ENCODE measurements at regions not wholly inside any gene's neighbourhood (a gene's known extent, or its start where the extent isn't known, plus 50 kb on each side); places are given as distances from the start of the nearest gene placed in this dataset.
"Not testable (repeated sequence)": the region's sequence is repeated elsewhere in the genome, so short reads cannot be mapped to it uniquely, and the experiment has no call there.

- DNase-seq (no peak), ATAC-seq (no peak)
- H3K4me1 Mint-ChIP-seq = no peaks in the 10 kb centered on the region
- H3K27me3 Mint-ChIP-seq = peaks cover 0 to 4% (median 0%) of the 10 kb centered on the region in 5 donors
- H3K4me3 Mint-ChIP-seq = no peak overlapping the region
- POLR2A ChIA-PET = no interaction called here
- H3K36me3 Mint-ChIP-seq = peaks cover 0 to 8% (median 7%) of the 10 kb centered on the region in 3 donors
- peaks cover 0 to 28% (median 9%) of the 10 kb centered on the region in 9 donors for H3K9me3 Mint-ChIP-seq
- H3K27ac Mint-ChIP-seq = no peak overlapping the region
Observed at GRCh38 chr7:91692800-91693199, 187.7 kb downstream of the MTERF1 start.

- Mint-ChIP-seq H3K36me3 (peaks cover 0 to 8% (median 3%) of the 10 kb centered on the region in 3 donors), H3K4me1 (no peaks in the 10 kb centered on the region), H3K4me3 (no peak overlapping the region), H3K27ac (peak overlapping the region in 1 of 10 donors; percentile 57), H3K27me3 (peaks cover 0 to 4% (median 0%) of the 10 kb centered on the region in 5 donors), H3K9me3 (peaks cover 0 to 32% (median 12%) of the 10 kb centered on the region in 9 donors)
- DNase-seq = no peak
- POLR2A ChIA-PET = no interaction called here
- ATAC-seq = no peak
Observed at GRCh38 chr7:91694351-91694841, 186.1 kb downstream of the MTERF1 start.

- POLR2A ChIA-PET = no interaction called here
- no peak for DNase-seq
- H3K4me3 Mint-ChIP-seq = no peak overlapping the region
- no peak overlapping the region for H3K27ac Mint-ChIP-seq
- peaks cover 26 to 77% (median 50%) of the 10 kb centered on the region in 9 donors for H3K9me3 Mint-ChIP-seq
- peaks cover 0 to 37% (median 15%) of the 10 kb centered on the region in 3 donors for H3K36me3 Mint-ChIP-seq
- no peak for ATAC-seq
- peaks cover 0 to 6% (median 0%) of the 10 kb centered on the region in 5 donors for H3K27me3 Mint-ChIP-seq
- H3K4me1 Mint-ChIP-seq = no peaks in the 10 kb centered on the region
Observed at GRCh38 chr7:91710881-91711280, 169.6 kb downstream of the MTERF1 start.

- peaks cover 0 to 6% (median 0%) of the 10 kb centered on the region in 5 donors for H3K27me3 Mint-ChIP-seq
- H3K4me1 Mint-ChIP-seq = no peaks in the 10 kb centered on the region
- peaks cover 19 to 58% (median 36%) of the 10 kb centered on the region in 9 donors for H3K9me3 Mint-ChIP-seq
- POLR2A ChIA-PET = no interaction called here
- ATAC-seq (no peak), DNase-seq (no peak)
- peaks cover 0 to 18% (median 3%) of the 10 kb centered on the region in 3 donors for H3K36me3 Mint-ChIP-seq
- H3K27ac Mint-ChIP-seq = no peak overlapping the region
- no peak overlapping the region for H3K4me3 Mint-ChIP-seq
Observed at GRCh38 chr7:91713669-91714068, 166.8 kb downstream of the MTERF1 start.

- DNase-seq = no peak
- Mint-ChIP-seq H3K9me3 (peaks cover 16 to 45% (median 32%) of the 10 kb centered on the region in 9 donors), H3K4me1 (no peaks in the 10 kb centered on the region), H3K4me3 (no peak overlapping the region), H3K27ac (no peak overlapping the region), H3K27me3 (no peaks in the 10 kb centered on the region), H3K36me3 (peaks cover 0 to 18% (median 12%) of the 10 kb centered on the region in 3 donors)
- no peak for ATAC-seq
- POLR2A ChIA-PET = no interaction called here
Observed at GRCh38 chr7:91717681-91718470, 162.6 kb downstream of the MTERF1 start.

- POLR2A ChIA-PET = no interaction called here
Observed at GRCh38 chr7:91719008-91719407, 161.5 kb downstream of the MTERF1 start.

GRCh38 chr7:91720260-91720937 is 160.1 kb downstream of the MTERF1 start:
- H3K4me3 Mint-ChIP-seq = no peak overlapping the region
- DNase-seq = no peak
- POLR2A ChIA-PET = no interaction called here
- ATAC-seq = no peak
- no peaks in the 10 kb centered on the region for H3K27me3 Mint-ChIP-seq
- H3K4me1 Mint-ChIP-seq = no peaks in the 10 kb centered on the region
- peaks cover 2 to 39% (median 12%) of the 10 kb centered on the region in 3 donors for H3K36me3 Mint-ChIP-seq
- peaks cover 16 to 60% (median 42%) of the 10 kb centered on the region in 9 donors for H3K9me3 Mint-ChIP-seq
- H3K27ac Mint-ChIP-seq = no peak overlapping the region

More at GRCh38 chr7:91719008-91719407, 161.5 kb downstream of the MTERF1 start:
- no peak for ATAC-seq
- H3K9me3 Mint-ChIP-seq = peaks cover 17 to 55% (median 30%) of the 10 kb centered on the region in 9 donors
- no peaks in the 10 kb centered on the region for H3K27me3 Mint-ChIP-seq
- H3K4me3 Mint-ChIP-seq = no peak overlapping the region
- H3K27ac Mint-ChIP-seq = no peak overlapping the region
- DNase-seq = no peak
- H3K4me1 Mint-ChIP-seq = no peaks in the 10 kb centered on the region
- H3K36me3 Mint-ChIP-seq = peaks cover 0 to 28% (median 12%) of the 10 kb centered on the region in 3 donors

GRCh38 chr7:91722831-91723230 is 157.7 kb downstream of the MTERF1 start:
- Mint-ChIP-seq H3K36me3 (peaks cover 2 to 48% (median 12%) of the 10 kb centered on the region in 3 donors), H3K4me1 (no peaks in the 10 kb centered on the region), H3K9me3 (peaks cover 14 to 63% (median 49%) of the 10 kb centered on the region in 9 donors), H3K27ac (no peak overlapping the region), H3K27me3 (no peaks in the 10 kb centered on the region), H3K4me3 (no peak overlapping the region)
- POLR2A ChIA-PET = no interaction called here
- DNase-seq = no peak
- ATAC-seq = no peak

- H3K36me3 Mint-ChIP-seq = peaks cover 0 to 33% (median 2%) of the 10 kb centered on the region in 3 donors
- POLR2A ChIA-PET, H3K27ac Mint-ChIP-seq, DNase-seq, H3K4me3 Mint-ChIP-seq, H3K4me1 Mint-ChIP-seq, H3K27me3 Mint-ChIP-seq, ATAC-seq: not testable (repeated sequence)
- H3K9me3 Mint-ChIP-seq = peaks cover 8 to 60% (median 34%) of the 10 kb centered on the region in 9 donors
Observed at GRCh38 chr7:91729046-91729445, 151.5 kb downstream of the MTERF1 start.

- no peaks in the 10 kb centered on the region for H3K27me3 Mint-ChIP-seq
- peaks cover 0 to 26% (median 0%) of the 10 kb centered on the region in 3 donors for H3K36me3 Mint-ChIP-seq
- H3K4me1 Mint-ChIP-seq = no peaks in the 10 kb centered on the region
- peaks cover 13 to 52% (median 27%) of the 10 kb centered on the region in 9 donors for H3K9me3 Mint-ChIP-seq
- H3K27ac Mint-ChIP-seq = no peak overlapping the region
- no peak for ATAC-seq
- POLR2A ChIA-PET = no interaction called here
- DNase-seq = no peak
- H3K4me3 Mint-ChIP-seq = no peak overlapping the region
Observed at GRCh38 chr7:91731976-91732375, 148.5 kb downstream of the MTERF1 start.

- DNase-seq (no peak), ATAC-seq (no peak)
- POLR2A ChIA-PET = no interaction called here
- H3K27me3 Mint-ChIP-seq = peaks cover 0 to 4% (median 3%) of the 10 kb centered on the region in 5 donors
- H3K4me1 Mint-ChIP-seq = no peaks in the 10 kb centered on the region
- H3K9me3 Mint-ChIP-seq = peaks cover 9 to 55% (median 22%) of the 10 kb centered on the region in 9 donors
- H3K27ac Mint-ChIP-seq = peak overlapping the region in 1 of 10 donors; percentile 1
- no peak overlapping the region for H3K4me3 Mint-ChIP-seq
- peaks cover 0 to 33% (median 23%) of the 10 kb centered on the region in 3 donors for H3K36me3 Mint-ChIP-seq
Observed at GRCh38 chr7:91749418-91749817, 131.1 kb downstream of the MTERF1 start.

GRCh38 chr7:91750091-91750490 is 130.4 kb downstream of the MTERF1 start:
- Mint-ChIP-seq H3K4me3 (no peak overlapping the region), H3K27me3 (peaks cover 0 to 4% (median 3%) of the 10 kb centered on the region in 5 donors), H3K9me3 (peaks cover 9 to 55% (median 22%) of the 10 kb centered on the region in 9 donors), H3K36me3 (peaks cover 0 to 29% (median 23%) of the 10 kb centered on the region in 3 donors), H3K4me1 (no peaks in the 10 kb centered on the region), H3K27ac (no peak overlapping the region)
- no peak for ATAC-seq
- POLR2A ChIA-PET = no interaction called here
- no peak for DNase-seq

GRCh38 chr7:91752102-91752501 is 128.4 kb downstream of the MTERF1 start:
- ATAC-seq (no peak), DNase-seq (no peak)
- POLR2A ChIA-PET = no interaction called here
- H3K9me3 Mint-ChIP-seq = peaks cover 9 to 48% (median 25%) of the 10 kb centered on the region in 9 donors
- no peak overlapping the region for H3K4me3 Mint-ChIP-seq
- peaks cover 0 to 4% (median 3%) of the 10 kb centered on the region in 5 donors for H3K27me3 Mint-ChIP-seq
- H3K4me1 Mint-ChIP-seq = no peaks in the 10 kb centered on the region
- peaks cover 0 to 25% (median 24%) of the 10 kb centered on the region in 3 donors for H3K36me3 Mint-ChIP-seq
- H3K27ac Mint-ChIP-seq = no peak overlapping the region
